H9 (cell line): ENCODE measurements at regions not wholly inside any gene's neighbourhood (a gene's known extent, or its start where the extent isn't known, plus 50 kb on each side); places are given as distances from the start of the nearest gene placed in this dataset.

Experiments used
- DNase-seq: peaks from one replicate; pipeline ENCODE4 v3.0.0-alpha.2; 2017
- H2AFZ ChIP-seq: one replicate; pipeline ENCODE4 v1.6.1; 2013; ENCODE audit warnings: mild to moderate bottlenecking, low read length, control low read depth, moderate library complexity
- H2AK5ac ChIP-seq: 2 replicates; pipeline ENCODE4 v1.6.1; 2013; ENCODE audit warnings: low read length, control low read depth, mixed read lengths; ENCODE audit not compliant: insufficient read length
- H2BK120ac ChIP-seq: one replicate; pipeline ENCODE4 v1.6.1; 2013; ENCODE audit warnings: low read depth, mild to moderate bottlenecking, low read length, control low read depth, inconsistent platforms; ENCODE audit not compliant: poor library complexity, severe bottlenecking
- H2BK12ac ChIP-seq: 2 replicates; pipeline ENCODE4 v1.6.1; 2013; ENCODE audit warnings: low read length, control low read depth, mixed read lengths, low read depth; ENCODE audit not compliant: insufficient read length
- H2BK15ac ChIP-seq: 2 replicates; pipeline ENCODE4 v1.6.1; 2013; ENCODE audit warnings: low read depth, low read length, control low read depth
- H2BK20ac ChIP-seq: one replicate; pipeline ENCODE4 v1.6.1; 2013; ENCODE audit warnings: low read depth, mild to moderate bottlenecking, low read length, control low read depth, inconsistent platforms; ENCODE audit not compliant: poor library complexity, severe bottlenecking
- H2BK5ac ChIP-seq: 2 replicates; pipeline ENCODE4 v1.6.1; 2013; ENCODE audit warnings: low read length, control low read depth, mixed read lengths; ENCODE audit not compliant: insufficient read length
- H3K14ac ChIP-seq: 2 replicates; pipeline ENCODE4 v1.6.1; 2013; ENCODE audit warnings: low read length, control low read depth; ENCODE audit not compliant: insufficient read depth
- H3K18ac ChIP-seq: 2 replicates; pipeline ENCODE4 v1.6.1; 2013; ENCODE audit warnings: low read depth, mild to moderate bottlenecking, mixed read lengths, low read length, control low read depth; ENCODE audit not compliant: insufficient read length
- H3K23ac ChIP-seq: 2 replicates; pipeline ENCODE4 v1.6.1; 2013; ENCODE audit warnings: low read length, control low read depth, mixed read lengths, low read depth; ENCODE audit not compliant: insufficient read length
- H3K23me2 ChIP-seq: 2 replicates; pipeline ENCODE4 v1.6.1; 2013; ENCODE audit warnings: low read depth, mild to moderate bottlenecking, mixed read lengths, low read length, control low read depth; ENCODE audit not compliant: insufficient read length, poor library complexity, severe bottlenecking
- H3K27ac ChIP-seq: 2 replicates; pipeline ENCODE4 v1.5.1; 2013; ENCODE audit warnings: low read length, control low read depth, mixed read lengths, low read depth; ENCODE audit not compliant: insufficient read length
- H3K27me3 ChIP-seq: 2 replicates; pipeline ENCODE4 v1.6.1; 2013; ENCODE audit warnings: low read length, control low read depth, inconsistent platforms; ENCODE audit not compliant: insufficient read depth
- H3K4ac ChIP-seq: 2 replicates; pipeline ENCODE4 v1.6.1; 2013; ENCODE audit warnings: low read depth, mild to moderate bottlenecking, control low read depth, inconsistent platforms, low read length, moderate library complexity
- H3K4me1 ChIP-seq: 2 replicates; pipeline ENCODE4 v1.6.1; 2013; ENCODE audit warnings: low read length, control low read depth, inconsistent platforms; ENCODE audit not compliant: insufficient read depth
- H3K4me2 ChIP-seq: 2 replicates; pipeline ENCODE4 v1.6.1; 2013; ENCODE audit warnings: low read length, control low read depth, mixed read lengths; ENCODE audit not compliant: insufficient read length, insufficient read depth
- H3K56ac ChIP-seq: 2 replicates; pipeline ENCODE4 v1.6.1; 2013; ENCODE audit warnings: low read depth, mild to moderate bottlenecking, mixed read lengths, low read length, control low read depth; ENCODE audit not compliant: insufficient read length
- H3K79me1 ChIP-seq: 2 replicates; pipeline ENCODE4 v1.6.1; 2013; ENCODE audit warnings: low read depth, mild to moderate bottlenecking, moderate library complexity, low read length, control low read depth, inconsistent platforms; ENCODE audit not compliant: insufficient read depth, poor library complexity, severe bottlenecking
- H3K79me2 ChIP-seq: 2 replicates; pipeline ENCODE4 v1.6.1; 2013; ENCODE audit warnings: low read length, control low read depth, inconsistent platforms; ENCODE audit not compliant: insufficient read depth
- H3K9ac ChIP-seq: 2 replicates; pipeline ENCODE4 v1.6.1; 2013; ENCODE audit warnings: low read length, control low read depth, mixed read lengths; ENCODE audit not compliant: insufficient read length; ENCODE audit errors: extremely low read depth
- H3K9me3 ChIP-seq: one replicate; pipeline ENCODE4 v1.6.1; 2013; ENCODE audit warnings: low read depth, low read length, inconsistent platforms; ENCODE audit not compliant: control insufficient read depth
- H3T11ph ChIP-seq: one replicate; pipeline ENCODE4 v1.6.1; 2013; ENCODE audit warnings: mild to moderate bottlenecking, low read length, control low read depth, inconsistent platforms
- H4K20me1 ChIP-seq: one replicate; pipeline ENCODE4 v1.6.1; 2013; ENCODE audit not compliant: control insufficient read depth, insufficient read length, insufficient read depth
- H4K5ac ChIP-seq: 2 replicates; pipeline ENCODE4 v1.6.1; 2013; ENCODE audit warnings: low read depth, mild to moderate bottlenecking, mixed read lengths, low read length, control low read depth; ENCODE audit not compliant: insufficient read length
- H4K8ac ChIP-seq: replicated peaks from 2 replicates; pipeline ENCODE4 v1.6.1; 2013; ENCODE audit warnings: low read length, control low read depth, mixed read lengths, low read depth; ENCODE audit not compliant: insufficient read length
- H4K91ac ChIP-seq: 2 replicates; pipeline ENCODE4 v1.6.1; 2013; ENCODE audit warnings: low read depth, mild to moderate bottlenecking, moderate library complexity, mixed read lengths, low read length, control low read depth; ENCODE audit not compliant: insufficient read length
- H3K27ac Mint-ChIP-seq, 3 experiments: 2 replicates in 2 of 3; 3 replicates in 1 of 3; pipeline ENCODE4 v1.8.0; 2020 to 2021; ENCODE audit warnings: mixed read lengths in 3 of 3, mild to moderate bottlenecking in 1 of 3, moderate library complexity in 1 of 3
- H3K27me3 Mint-ChIP-seq: 2 replicates; pipeline ENCODE4 v1.8.0; 2021; ENCODE audit warnings: low read depth, mild to moderate bottlenecking, moderate library complexity, mixed read lengths
- H3K36me3 Mint-ChIP-seq, 3 experiments: 2 replicates in 2 of 3; 3 replicates in 1 of 3; pipeline ENCODE4 v1.8.0; 2020 to 2021; ENCODE audit warnings: low read depth in 3 of 3, mixed read lengths in 3 of 3; ENCODE audit not compliant: insufficient read depth in 1 of 3
- H3K4me1 Mint-ChIP-seq, 2 experiments: 2 replicates each; pipeline ENCODE4 v1.8.0; 2020; ENCODE audit warnings: mixed read lengths in 2 of 2
- H3K4me3 Mint-ChIP-seq, 2 experiments: 2 replicates in 1 of 2; 3 replicates in 1 of 2; pipeline ENCODE4 v1.8.0; 2020 to 2021; ENCODE audit warnings: mild to moderate bottlenecking in 2 of 2, mixed read lengths in 2 of 2, moderate library complexity in 1 of 2
- H3K9me3 Mint-ChIP-seq, 2 experiments: 2 replicates in 1 of 2; 3 replicates in 1 of 2; pipeline ENCODE4 v1.8.0; 2020; ENCODE audit warnings: mild to moderate bottlenecking in 2 of 2, mixed read lengths in 2 of 2, moderate library complexity in 1 of 2
- WGBS: extraction: QIAGEN DNeasy Blood & Tissue Kit; methylation state at CpG from one replicate; pipeline ENCODE4 v1.1.7; 2013; ENCODE audit warnings: missing lambda C conversion rate, low lambda C conversion rate, mixed read lengths; ENCODE audit not compliant: insufficient read length; ENCODE audit errors: extremely low coverage; 5-methylcytosine and 5-hydroxymethylcytosine counted together
- TF ChIP-seq, protein P1 (sequence below): fragments of 200-600 bp; sonication (generic); conservative IDR thresholded peaks from 3 replicates; pipeline ENCODE4 v1.8.0; 2021; ENCODE audit warnings: antibody characterized with exemption, mild to moderate bottlenecking

DNA sequence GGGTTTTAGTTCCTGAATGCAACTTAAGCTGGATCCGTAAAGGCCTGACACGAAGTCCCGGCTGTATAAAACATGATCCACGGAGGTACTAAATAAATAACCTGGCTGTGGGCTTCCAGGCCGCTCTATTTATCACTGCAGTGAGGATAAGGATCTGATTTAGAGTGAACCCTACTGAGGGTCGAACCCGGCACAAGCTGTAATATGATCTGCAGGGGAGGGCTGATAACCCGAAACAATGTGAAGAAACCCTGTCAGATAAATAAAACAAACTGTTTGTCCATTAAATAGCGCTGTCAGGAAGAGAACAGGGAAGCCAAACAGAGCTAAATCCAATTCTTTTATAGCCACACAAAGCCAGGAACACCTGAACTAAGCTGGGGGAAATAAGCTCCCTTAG is 375.6 kb upstream of the SALL1 start:
- Mint-ChIP-seq H3K4me3 (no peak overlapping the region), H3K36me3 (peaks cover 8 to 23% (median 9%) of the 10 kb centered on the region in 3 experiments), H3K9me3 (peaks cover 11 to 14% of the 10 kb centered on the region in 2 experiments), H3K4me1 (peaks cover 22 to 26% of the 10 kb centered on the region in 2 experiments), H3K27me3 (no peaks in the 10 kb centered on the region), H3K27ac (no peak overlapping the region; a peak in 1 of 7 replicates)
- Histone ChIP-seq H3K27me3 (no peaks in the 10 kb centered on the region), H2BK20ac (no peak overlapping the region), H3K79me1 (no peaks in the 10 kb centered on the region), H3K23me2 (no peaks in the 10 kb centered on the region), H3K56ac (no peak overlapping the region), H2AK5ac (no peak overlapping the region), H3K4me1 (no peaks in the 10 kb centered on the region), H4K20me1 (no peaks in the 10 kb centered on the region), H3K27ac (no peak overlapping the region), H3T11ph (no peak overlapping the region), H2AFZ (no peak overlapping the region), H3K14ac (no peak overlapping the region), H3K23ac (no peak overlapping the region), H3K18ac (no peak overlapping the region), H4K5ac (no peak overlapping the region), H3K9me3 (no peaks in the 10 kb centered on the region), H3K4ac (no peak overlapping the region), H2BK15ac (no peak overlapping the region), H3K9ac (no peak overlapping the region), H3K79me2 (no peaks in the 10 kb centered on the region), H2BK12ac (no peak overlapping the region), H2BK120ac (no peak overlapping the region), H4K8ac (no peak overlapping the region), H3K4me2 (no peak overlapping the region), H4K91ac (no peak overlapping the region), H2BK5ac (no peak overlapping the region)
- DNase-seq, result no peak
- WGBS, result no CpG with 5 or more reads among the region's 9 CpGs
- TF ChIP-seq, protein P1, sequence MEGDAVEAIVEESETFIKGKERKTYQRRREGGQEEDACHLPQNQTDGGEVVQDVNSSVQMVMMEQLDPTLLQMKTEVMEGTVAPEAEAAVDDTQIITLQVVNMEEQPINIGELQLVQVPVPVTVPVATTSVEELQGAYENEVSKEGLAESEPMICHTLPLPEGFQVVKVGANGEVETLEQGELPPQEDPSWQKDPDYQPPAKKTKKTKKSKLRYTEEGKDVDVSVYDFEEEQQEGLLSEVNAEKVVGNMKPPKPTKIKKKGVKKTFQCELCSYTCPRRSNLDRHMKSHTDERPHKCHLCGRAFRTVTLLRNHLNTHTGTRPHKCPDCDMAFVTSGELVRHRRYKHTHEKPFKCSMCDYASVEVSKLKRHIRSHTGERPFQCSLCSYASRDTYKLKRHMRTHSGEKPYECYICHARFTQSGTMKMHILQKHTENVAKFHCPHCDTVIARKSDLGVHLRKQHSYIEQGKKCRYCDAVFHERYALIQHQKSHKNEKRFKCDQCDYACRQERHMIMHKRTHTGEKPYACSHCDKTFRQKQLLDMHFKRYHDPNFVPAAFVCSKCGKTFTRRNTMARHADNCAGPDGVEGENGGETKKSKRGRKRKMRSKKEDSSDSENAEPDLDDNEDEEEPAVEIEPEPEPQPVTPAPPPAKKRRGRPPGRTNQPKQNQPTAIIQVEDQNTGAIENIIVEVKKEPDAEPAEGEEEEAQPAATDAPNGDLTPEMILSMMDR, result no peak
